ENCODE measurements at regions not wholly inside any gene's neighbourhood (a gene's known extent, or its start where the extent isn't known, plus 50 kb on each side); places are given as distances from the start of the nearest gene placed in this dataset.

- peak; percentile 86 for FAIRE-seq
- DNase-seq (ENCODE audit: insufficient read length, low spot score): no peak
Measured at GRCh38 chr14:71733210-71733883, 198.9 kb upstream of the RGS6 start.

- no peak for DNase-seq (ENCODE audit: insufficient read length, low spot score)
- no peak for FAIRE-seq
Measured at GRCh38 chr14:71734076-71734475, 198.2 kb upstream of the RGS6 start.

GRCh38 chr14:71734885-71735284 is 197.3 kb upstream of the RGS6 start:
- FAIRE-seq: no peak
- no peak for DNase-seq (ENCODE audit: insufficient read length, low spot score)

DNA sequence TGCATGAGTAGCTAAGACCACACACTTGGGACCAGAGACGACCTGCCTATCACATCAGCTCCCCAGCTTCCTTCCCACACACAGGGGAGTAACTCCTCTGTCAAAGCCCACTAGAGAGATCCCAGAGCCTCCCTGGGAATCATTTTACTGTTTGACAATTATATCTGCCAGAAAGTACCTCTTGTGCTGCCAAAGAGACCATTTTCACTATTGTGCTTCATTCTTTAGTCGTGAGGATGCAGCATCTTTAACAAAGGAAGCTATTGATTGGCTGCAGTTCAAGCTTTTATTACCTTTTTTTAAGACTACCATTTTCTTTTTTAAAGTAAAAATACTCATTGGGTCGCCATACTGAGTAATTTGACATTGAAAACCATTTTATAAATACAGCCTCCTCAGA is 194.5 kb upstream of the RGS6 start:
- DNase-seq (ENCODE audit: insufficient read length, low spot score): no peak
- FAIRE-seq: no peak

DNA sequence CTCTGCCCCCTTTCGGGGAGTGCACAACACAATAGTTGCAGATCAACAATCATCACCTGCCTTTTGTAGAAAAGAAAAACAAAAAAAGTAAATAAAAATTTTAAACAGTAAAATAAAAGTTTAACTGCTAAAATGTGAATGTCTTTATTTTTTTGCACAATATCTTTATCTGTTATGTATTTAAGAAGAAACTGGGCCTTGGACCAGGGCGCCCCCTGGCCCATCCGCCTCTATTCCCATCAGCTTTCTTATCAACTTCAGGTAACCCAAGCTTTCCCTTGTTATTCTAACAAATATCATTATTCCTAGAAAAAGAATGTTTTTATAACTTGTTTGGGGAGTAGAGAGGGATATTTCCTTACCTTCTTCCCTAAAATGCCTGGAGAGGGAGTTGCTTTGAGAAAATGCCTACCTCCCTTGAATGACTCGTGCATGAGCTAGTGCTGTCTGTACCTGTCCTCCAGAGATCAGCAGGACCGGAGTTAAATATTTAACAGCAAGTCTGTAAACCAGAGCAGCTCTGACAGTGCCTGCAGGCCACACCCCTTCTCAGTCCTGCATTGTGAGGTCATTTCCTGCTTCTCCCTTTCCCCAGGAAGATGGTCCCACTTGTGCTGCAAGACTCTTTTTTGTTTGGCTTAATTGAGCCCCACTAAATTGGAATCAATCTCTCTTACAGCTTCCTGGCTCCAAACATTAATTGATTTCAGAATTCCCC is 192.8 kb upstream of the RGS6 start:
- FAIRE-seq (peak; percentile 82), DNase-seq (ENCODE audit: insufficient read length, low spot score) (no peak)

GRCh38 chr14:71741241-71741640 is 191.0 kb upstream of the RGS6 start:
- no peak for FAIRE-seq
- no peak for DNase-seq (ENCODE audit: insufficient read length, low spot score)

GRCh38 chr14:71742485-71742884 is 189.7 kb upstream of the RGS6 start:
- DNase-seq (ENCODE audit: insufficient read length, low spot score): no peak
- FAIRE-seq: no peak

DNA sequence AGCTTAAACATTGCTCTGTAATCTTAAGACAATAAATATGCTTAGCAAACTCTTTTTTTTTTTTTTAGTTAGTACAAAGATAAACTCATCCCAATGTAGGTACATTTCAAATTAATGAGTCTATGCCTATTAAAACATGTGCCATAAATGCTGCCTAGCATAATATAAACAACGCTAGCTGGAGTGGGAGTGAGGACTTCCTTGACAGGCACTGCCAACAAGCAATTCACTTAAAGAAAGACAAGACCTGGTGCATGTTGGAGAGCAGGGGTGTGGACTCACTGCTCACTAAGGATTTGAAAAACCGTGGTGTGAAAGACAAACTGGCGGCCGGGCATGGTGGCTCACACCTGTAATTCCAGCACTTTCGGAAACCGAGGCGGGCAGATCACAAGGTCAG is 187.2 kb upstream of the RGS6 start:
- peak; percentile 9 for FAIRE-seq
- no peak for DNase-seq (ENCODE audit: insufficient read length, low spot score)

- DNase-seq (ENCODE audit: insufficient read length, low spot score): no peak
Measured at GRCh38 chr14:71748196-71748595, 184.0 kb upstream of the RGS6 start.

GRCh38 chr14:71749613-71750238 is 182.5 kb upstream of the RGS6 start:
- no peak for DNase-seq (ENCODE audit: insufficient read length, low spot score)
- FAIRE-seq: peak; percentile 67

More at GRCh38 chr14:71748196-71748595, 184.0 kb upstream of the RGS6 start:
- no peak for FAIRE-seq

DNA sequence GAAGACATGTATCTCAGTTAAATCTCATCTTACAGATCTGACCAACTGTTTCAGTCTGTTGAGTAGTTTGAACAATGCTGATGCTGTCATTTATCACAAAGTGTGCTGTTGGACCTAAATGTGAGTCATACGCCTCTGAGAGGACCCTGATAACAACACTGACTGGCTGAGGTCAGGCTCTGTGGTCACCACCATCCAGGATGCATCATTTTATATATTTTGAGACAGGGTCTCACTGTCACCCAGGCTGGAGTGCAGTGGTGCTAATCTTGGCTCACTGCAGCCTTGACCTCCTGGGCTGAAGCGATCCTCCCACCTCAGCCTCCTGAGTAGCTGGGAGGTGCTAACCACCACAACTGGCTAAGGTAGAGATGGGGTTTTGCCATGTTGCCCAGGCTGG is 181.0 kb upstream of the RGS6 start:
- no peak for FAIRE-seq

GRCh38 chr14:71752111-71752738 is 180.0 kb upstream of the RGS6 start:
- FAIRE-seq: no peak
- no peak for DNase-seq (ENCODE audit: insufficient read length, low spot score)

More for the DNA sequence above, 181.0 kb upstream of the RGS6 start:
- no peak for DNase-seq (ENCODE audit: insufficient read length, low spot score)

DNA sequence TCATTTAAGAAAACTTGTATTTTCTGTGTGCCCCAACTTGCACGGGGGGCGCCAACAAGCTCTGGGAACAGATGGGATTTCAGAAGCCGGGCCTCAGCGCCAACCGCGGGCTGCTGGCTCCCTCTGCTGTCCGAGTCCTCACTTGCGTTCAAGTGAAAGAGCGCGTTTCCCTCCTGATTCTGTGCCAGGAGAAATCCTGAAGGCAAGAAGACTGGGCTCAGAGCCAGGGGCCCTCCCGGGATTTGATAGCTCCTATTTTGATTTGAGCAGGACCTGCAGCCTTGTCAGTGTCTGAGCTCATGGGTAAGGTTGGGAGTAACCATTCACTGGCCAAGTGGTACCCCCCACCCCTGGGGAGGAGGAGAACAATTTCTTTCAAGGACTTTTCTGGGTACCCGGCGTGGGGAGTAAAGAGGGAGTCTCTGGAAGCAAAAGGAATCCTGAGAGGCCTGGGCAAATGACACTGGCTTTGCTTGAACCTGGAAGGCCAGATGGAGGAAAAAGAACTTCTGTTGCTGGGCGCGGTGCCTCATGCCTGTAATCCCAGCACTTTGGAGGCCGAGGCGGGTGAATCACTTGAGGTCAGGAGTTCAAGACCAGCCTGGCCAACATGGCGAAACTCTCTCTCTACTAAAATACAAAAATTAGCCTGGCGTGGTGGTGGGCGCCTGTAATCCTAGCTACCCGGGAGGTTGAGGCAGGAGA is 179.0 kb upstream of the RGS6 start:
- DNase-seq (ENCODE audit: insufficient read length, low spot score) (peak; percentile 93), FAIRE-seq (peak; percentile 86)

- FAIRE-seq (no peak), DNase-seq (ENCODE audit: insufficient read length, low spot score) (no peak)
Measured at GRCh38 chr14:71753976-71754375, 178.3 kb upstream of the RGS6 start.

GRCh38 chr14:71754422-71755095 is 177.7 kb upstream of the RGS6 start:
- FAIRE-seq (no peak), DNase-seq (ENCODE audit: insufficient read length, low spot score) (no peak)

- FAIRE-seq (no peak), DNase-seq (ENCODE audit: insufficient read length, low spot score) (no peak)
Measured at GRCh38 chr14:71758229-71758951, 173.8 kb upstream of the RGS6 start.

DNA sequence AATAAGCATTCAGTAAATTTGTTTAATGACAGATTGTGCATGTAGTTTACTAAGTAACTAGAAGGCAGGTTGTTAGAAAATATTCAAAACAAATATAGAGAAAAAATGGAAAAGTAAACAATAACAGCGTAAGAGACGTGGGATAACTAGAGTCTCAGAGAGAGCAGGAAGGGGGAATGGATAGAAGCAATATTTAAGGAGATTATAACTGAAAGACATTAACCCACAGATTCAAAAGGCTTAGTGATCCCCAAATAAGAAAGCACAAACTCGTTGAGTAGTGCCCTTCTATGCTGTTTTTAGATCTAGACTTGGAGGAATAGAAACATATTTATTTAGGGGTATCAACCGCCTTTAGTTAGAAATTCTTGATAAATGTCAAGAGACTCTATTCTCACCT is 169.7 kb upstream of the RGS6 start:
- FAIRE-seq: no peak
- no peak for DNase-seq (ENCODE audit: insufficient read length, low spot score)

DNA sequence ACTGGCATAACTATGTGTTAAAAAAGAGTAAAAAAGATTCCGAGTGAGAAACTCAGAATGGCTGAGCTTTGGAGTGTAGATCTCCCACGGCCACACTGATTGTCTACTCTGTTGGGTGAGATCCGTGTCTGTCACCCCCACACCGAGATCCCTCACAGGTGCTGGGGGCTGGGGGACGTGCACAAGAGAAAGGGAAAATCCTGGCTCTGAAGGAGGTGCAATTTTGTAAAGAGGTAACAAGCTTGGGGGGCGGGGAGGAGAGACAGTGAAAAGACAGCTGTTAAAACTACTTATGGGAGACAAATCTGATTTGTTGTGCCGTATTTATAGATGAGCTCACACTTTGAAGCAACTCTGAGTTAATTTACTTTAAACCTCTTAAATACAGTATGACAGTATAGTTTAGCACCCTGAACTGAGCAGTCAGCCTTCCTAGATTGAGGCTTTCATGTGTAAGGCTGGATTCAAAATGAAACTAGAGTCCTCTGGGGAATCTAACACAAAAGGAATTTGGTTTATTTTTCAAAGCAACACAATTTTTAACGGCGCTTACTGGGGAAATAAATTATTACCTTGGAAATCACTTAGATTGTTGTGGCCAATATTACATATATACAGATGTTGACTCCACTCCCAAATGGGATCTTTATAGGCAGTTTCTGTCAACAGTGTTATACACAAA is 167.4 kb upstream of the RGS6 start:
- DNase-seq (ENCODE audit: insufficient read length, low spot score) (no peak), FAIRE-seq (no peak)

DNA sequence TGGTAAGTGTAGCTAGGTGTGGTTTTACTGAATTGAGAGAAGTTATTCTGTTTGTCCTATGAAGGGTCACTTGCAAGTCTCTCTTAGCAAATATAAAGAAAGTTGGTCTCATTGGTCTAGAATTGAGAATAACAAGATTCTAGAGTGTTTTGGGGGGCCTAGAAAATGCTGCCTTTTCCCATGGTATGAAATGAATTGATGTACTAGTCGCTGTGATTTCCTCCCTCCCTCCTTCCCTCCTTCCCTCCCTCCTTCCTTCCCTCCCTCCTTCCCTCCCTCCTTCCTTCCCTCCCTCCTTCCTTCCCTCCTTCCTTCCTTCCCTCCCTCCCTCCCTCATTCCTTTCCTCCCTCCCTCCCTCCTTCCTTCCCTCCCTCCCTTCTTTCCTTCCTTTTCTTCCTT is 166.7 kb upstream of the RGS6 start:
- FAIRE-seq (no peak), DNase-seq (ENCODE audit: insufficient read length, low spot score) (no peak)
